Adipocyte (in vitro differentiated cells): ENCODE measurements at regions not wholly inside any gene's neighbourhood (a gene's known extent, or its start where the extent isn't known, plus 50 kb on each side); places are given as distances from the start of the nearest gene placed in this dataset.

Source experiments
- DNase-seq: peaks from one replicate; pipeline ENCODE4 v3.0.0-alpha.2; 2015; ENCODE audit warnings: low read depth
- H3K27me3 ChIP-seq: replicated peaks from 2 replicates; pipeline ENCODE4 v1.7.0; 2013; ENCODE audit warnings: mild to moderate bottlenecking, low read length, moderate library complexity; ENCODE audit not compliant: control insufficient read depth, insufficient read depth
- H3K36me3 ChIP-seq: 2 replicates; pipeline ENCODE4 v1.7.0; 2013; ENCODE audit warnings: low read length, mild to moderate bottlenecking, moderate library complexity; ENCODE audit not compliant: control insufficient read depth, insufficient read depth, severe bottlenecking
- H3K4me1 ChIP-seq: 2 replicates; pipeline ENCODE4 v1.7.0; 2013; ENCODE audit warnings: mild to moderate bottlenecking, low read length, moderate library complexity; ENCODE audit not compliant: control insufficient read depth, insufficient read depth
- H3K4me3 ChIP-seq: 2 replicates; pipeline ENCODE4 v1.7.0; 2013; ENCODE audit warnings: mild to moderate bottlenecking, low read length, moderate library complexity
- H3K9ac ChIP-seq: 2 replicates; pipeline ENCODE4 v1.7.0; 2013; ENCODE audit warnings: mild to moderate bottlenecking, low read length, moderate library complexity
- H3K9me3 ChIP-seq: 2 replicates; pipeline ENCODE4 v1.7.0; 2013; ENCODE audit warnings: mild to moderate bottlenecking, low read length, moderate library complexity; ENCODE audit not compliant: control insufficient read depth

- no peak for DNase-seq
- no peak overlapping the region for H3K4me3 ChIP-seq
- no peaks in the 10 kb centered on the region for H3K4me1 ChIP-seq
- H3K27me3 ChIP-seq = no peaks in the 10 kb centered on the region
- H3K9ac ChIP-seq = no peak overlapping the region
- no peaks in the 10 kb centered on the region for H3K9me3 ChIP-seq
- H3K36me3 ChIP-seq = no peaks in the 10 kb centered on the region
These were observed 75.5 kb downstream of the HMX1 start for GRCh38 chr4:8796096-8796495.

- no peaks in the 10 kb centered on the region for H3K36me3 ChIP-seq
- no peak overlapping the region for H3K4me3 ChIP-seq
- H3K27me3 ChIP-seq = no peaks in the 10 kb centered on the region
- no peak for DNase-seq
- H3K4me1 ChIP-seq = no peaks in the 10 kb centered on the region
- H3K9me3 ChIP-seq = no peaks in the 10 kb centered on the region
- H3K9ac ChIP-seq = no peak overlapping the region
These were observed 76.5 kb downstream of the HMX1 start for GRCh38 chr4:8795140-8795539.

- Histone ChIP-seq H3K9me3 (no peaks in the 10 kb centered on the region), H3K9ac (no peak overlapping the region), H3K4me3 (no peak overlapping the region), H3K27me3 (no peaks in the 10 kb centered on the region), H3K4me1 (no peaks in the 10 kb centered on the region), H3K36me3 (no peaks in the 10 kb centered on the region)
- DNase-seq = no peak
These were observed 77.1 kb downstream of the HMX1 start for GRCh38 chr4:8794491-8794890.

- no peaks in the 10 kb centered on the region for H3K9me3 ChIP-seq
- no peak overlapping the region for H3K4me3 ChIP-seq
- H3K36me3 ChIP-seq = no peaks in the 10 kb centered on the region
- no peaks in the 10 kb centered on the region for H3K4me1 ChIP-seq
- no peak overlapping the region for H3K9ac ChIP-seq
- no peak for DNase-seq
- no peaks in the 10 kb centered on the region for H3K27me3 ChIP-seq
These were observed 78.0 kb downstream of the HMX1 start for GRCh38 chr4:8793571-8794160.

GRCh38 chr4:8792491-8792890 is 79.1 kb downstream of the HMX1 start:
- Histone ChIP-seq H3K9ac (no peak overlapping the region), H3K4me3 (no peak overlapping the region)
- no peak for DNase-seq

GRCh38 chr4:8791609-8792008 is 80.0 kb downstream of the HMX1 start:
- no peak overlapping the region for H3K4me3 ChIP-seq
- H3K27me3 ChIP-seq = no peaks in the 10 kb centered on the region
- no peaks in the 10 kb centered on the region for H3K9me3 ChIP-seq
- no peak for DNase-seq
- no peak overlapping the region for H3K9ac ChIP-seq
- H3K36me3 ChIP-seq = no peaks in the 10 kb centered on the region
- no peaks in the 10 kb centered on the region for H3K4me1 ChIP-seq

More at GRCh38 chr4:8792491-8792890, 79.1 kb downstream of the HMX1 start:
- Histone ChIP-seq H3K4me1 (no peaks in the 10 kb centered on the region), H3K9me3 (no peaks in the 10 kb centered on the region), H3K27me3 (no peaks in the 10 kb centered on the region), H3K36me3 (no peaks in the 10 kb centered on the region)

GRCh38 chr4:8790749-8791148 is 80.9 kb downstream of the HMX1 start:
- H3K4me1 ChIP-seq = no peaks in the 10 kb centered on the region
- no peak overlapping the region for H3K4me3 ChIP-seq
- no peaks in the 10 kb centered on the region for H3K27me3 ChIP-seq
- no peak overlapping the region for H3K9ac ChIP-seq
- no peak for DNase-seq
- H3K9me3 ChIP-seq = no peaks in the 10 kb centered on the region
- no peaks in the 10 kb centered on the region for H3K36me3 ChIP-seq

GRCh38 chr4:8788174-8788573 is 83.5 kb downstream of the HMX1 start:
- no peaks in the 10 kb centered on the region for H3K4me1 ChIP-seq
- H3K4me3 ChIP-seq = no peak overlapping the region
- no peak overlapping the region for H3K9ac ChIP-seq
- H3K36me3 ChIP-seq = no peaks in the 10 kb centered on the region
- H3K9me3 ChIP-seq = no peaks in the 10 kb centered on the region
- no peaks in the 10 kb centered on the region for H3K27me3 ChIP-seq
- DNase-seq = no peak

GRCh38 chr4:8786166-8786565 is 85.5 kb downstream of the HMX1 start:
- Histone ChIP-seq H3K4me1 (no peaks in the 10 kb centered on the region), H3K9ac (no peak overlapping the region), H3K9me3 (no peaks in the 10 kb centered on the region), H3K27me3 (no peaks in the 10 kb centered on the region), H3K36me3 (no peaks in the 10 kb centered on the region), H3K4me3 (no peak overlapping the region)
- DNase-seq = no peak

GRCh38 chr4:8785656-8786142 is 85.9 kb downstream of the HMX1 start:
- no peaks in the 10 kb centered on the region for H3K27me3 ChIP-seq
- no peak for DNase-seq
- H3K9ac ChIP-seq = no peak overlapping the region
- no peak overlapping the region for H3K4me3 ChIP-seq
- no peaks in the 10 kb centered on the region for H3K36me3 ChIP-seq
- H3K4me1 ChIP-seq = no peaks in the 10 kb centered on the region
- no peaks in the 10 kb centered on the region for H3K9me3 ChIP-seq

GRCh38 chr4:8783736-8784135 is 87.9 kb downstream of the HMX1 start:
- Histone ChIP-seq H3K4me1 (no peaks in the 10 kb centered on the region), H3K4me3 (no peak overlapping the region), H3K9ac (no peak overlapping the region), H3K9me3 (no peaks in the 10 kb centered on the region), H3K36me3 (no peaks in the 10 kb centered on the region), H3K27me3 (no peaks in the 10 kb centered on the region)
- no peak for DNase-seq

- Histone ChIP-seq H3K4me1 (no peaks in the 10 kb centered on the region), H3K4me3 (no peak overlapping the region), H3K9me3 (no peaks in the 10 kb centered on the region), H3K27me3 (no peaks in the 10 kb centered on the region), H3K9ac (no peak overlapping the region), H3K36me3 (no peaks in the 10 kb centered on the region)
- DNase-seq = no peak
These were observed 89.5 kb downstream of the HMX1 start for GRCh38 chr4:8782135-8782534.
